GM18868 (cell line): ENCODE measurements at regions not wholly inside any gene's neighbourhood (a gene's known extent, or its start where the extent isn't known, plus 50 kb on each side); places are given as distances from the start of the nearest gene placed in this dataset.

Experiments
- ATAC-seq: cut with Tn5 transposase; IDR thresholded peaks from one replicate; pipeline ENCODE4 v1.9.1; 2021; ENCODE audit warnings: mild to moderate bottlenecking, moderate library complexity; ENCODE audit not compliant: unreplicated experiment

DNA sequence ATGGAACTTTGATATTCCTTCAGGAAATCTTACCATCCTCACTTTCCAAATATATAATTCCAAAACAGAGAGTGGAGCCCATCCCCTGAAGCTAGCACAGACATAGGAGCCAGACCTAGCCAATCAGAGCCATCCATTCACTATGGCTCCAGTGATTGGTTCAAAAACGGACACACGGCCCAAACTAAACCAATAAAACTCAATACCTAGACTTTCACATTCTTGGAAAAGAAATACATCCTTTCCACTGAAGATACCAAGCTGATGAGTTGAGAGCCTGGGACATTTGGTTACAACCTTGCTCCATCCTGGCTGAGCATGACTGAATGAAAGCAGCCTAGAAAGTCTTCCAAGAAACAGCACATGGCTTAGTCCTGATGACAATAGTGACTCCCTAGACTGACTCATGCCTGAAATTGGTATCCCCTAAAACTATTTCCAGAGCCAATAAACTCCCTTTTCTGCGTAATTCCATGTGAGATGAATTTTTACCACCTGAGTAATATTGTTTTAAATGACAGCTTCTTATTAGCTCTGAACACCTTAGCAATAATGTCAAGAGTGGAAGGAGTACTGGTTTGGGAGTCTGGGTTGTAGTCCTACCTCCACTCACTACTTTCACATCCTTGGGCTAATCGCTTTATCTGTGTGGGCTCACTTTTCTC lies 189.6 kb upstream of the LNX1 start:
- no peak for ATAC-seq

DNA sequence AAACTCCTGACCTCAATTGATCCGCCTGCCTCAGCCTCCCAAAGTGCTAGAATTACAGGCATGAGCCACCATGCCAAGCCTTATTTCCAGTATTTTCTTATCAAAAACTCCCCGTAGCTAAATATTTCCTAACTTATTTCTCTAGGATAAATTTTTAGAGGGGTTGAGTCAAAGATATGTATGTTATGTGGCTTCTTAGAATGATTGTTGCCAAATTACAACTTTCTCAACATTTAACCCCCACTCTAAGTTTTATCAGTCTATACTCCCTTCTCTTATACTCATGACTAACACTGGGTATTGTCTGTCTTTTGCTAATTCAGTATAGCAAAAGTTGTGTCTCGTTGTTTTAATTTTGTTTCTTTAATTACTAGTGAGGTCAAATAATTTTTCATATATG lies 187.7 kb upstream of the LNX1 start:
- ATAC-seq = no peak

DNA sequence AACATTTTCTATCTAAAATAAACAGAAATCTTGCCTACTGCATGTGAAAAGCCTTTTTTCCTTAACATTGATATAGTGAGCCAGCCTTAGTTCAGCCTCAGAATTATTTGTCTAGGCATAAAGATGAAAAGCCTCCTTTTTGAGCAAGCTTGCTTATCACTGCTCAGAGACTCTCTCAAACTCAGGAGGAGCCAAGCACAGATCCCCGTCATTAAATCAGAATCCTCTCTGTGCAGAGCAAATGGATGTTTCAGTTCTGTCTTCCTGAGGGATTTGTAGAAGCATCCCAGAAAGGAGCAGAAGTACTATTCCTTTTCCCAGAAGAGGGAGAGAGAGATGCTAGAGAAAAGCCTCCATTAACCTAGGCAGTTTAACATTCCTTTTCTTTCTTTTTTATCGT lies 186.9 kb upstream of the LNX1 start:
- ATAC-seq = no peak

DNA sequence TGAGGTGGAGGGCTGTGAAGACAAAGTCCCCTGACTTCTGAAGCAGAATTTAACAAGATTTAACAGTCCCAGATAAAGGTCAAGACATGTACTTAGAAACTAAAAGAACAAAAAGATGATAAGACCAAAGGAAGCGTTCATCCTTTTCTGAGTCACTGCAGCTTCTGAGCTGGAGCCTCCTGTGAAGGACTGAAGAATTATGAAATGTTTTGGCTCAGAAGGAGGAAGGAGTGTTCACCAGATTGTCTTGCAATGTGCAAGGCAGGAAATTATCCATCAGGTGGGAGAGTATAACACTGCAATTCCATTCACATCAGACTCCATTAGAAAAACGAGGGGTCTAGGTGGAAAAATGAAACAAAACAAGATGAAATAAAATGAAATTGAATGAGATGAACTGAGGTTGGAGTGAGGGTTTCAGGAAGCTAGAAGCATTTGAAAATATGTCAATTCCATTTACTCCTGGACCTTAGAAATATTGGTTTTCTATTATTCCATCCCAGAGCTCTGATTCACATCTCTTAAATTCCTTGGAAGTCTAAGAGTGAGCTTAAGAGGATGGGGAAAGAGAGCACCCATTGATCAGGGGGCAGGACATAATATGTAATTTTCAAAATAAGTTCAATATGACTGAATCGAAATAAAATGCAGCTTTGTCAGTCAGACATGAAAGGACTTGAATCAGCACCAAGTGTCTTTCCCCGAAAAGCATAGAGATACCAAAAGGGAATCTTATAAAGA lies 186.1 kb upstream of the LNX1 start:
- no peak for ATAC-seq

DNA sequence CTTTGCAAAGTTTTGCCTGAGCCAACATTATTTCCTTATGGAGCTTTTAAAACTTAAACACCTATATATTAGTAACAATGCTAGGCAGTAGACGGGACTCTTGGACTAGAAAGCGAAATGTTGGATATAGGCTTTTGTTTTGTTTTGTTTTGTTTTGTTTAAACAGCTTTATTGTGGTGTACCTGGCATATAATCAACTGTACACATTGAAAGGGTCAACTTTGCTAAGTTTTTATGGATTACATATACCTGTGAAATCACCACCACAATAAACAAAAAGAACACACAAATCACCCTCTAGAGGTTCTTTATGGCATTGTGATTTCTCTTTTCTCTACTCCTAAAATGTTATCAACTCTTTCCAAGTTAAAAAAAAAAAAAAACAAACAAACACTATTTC lies 184.9 kb upstream of the LNX1 start:
- ATAC-seq = no peak

DNA sequence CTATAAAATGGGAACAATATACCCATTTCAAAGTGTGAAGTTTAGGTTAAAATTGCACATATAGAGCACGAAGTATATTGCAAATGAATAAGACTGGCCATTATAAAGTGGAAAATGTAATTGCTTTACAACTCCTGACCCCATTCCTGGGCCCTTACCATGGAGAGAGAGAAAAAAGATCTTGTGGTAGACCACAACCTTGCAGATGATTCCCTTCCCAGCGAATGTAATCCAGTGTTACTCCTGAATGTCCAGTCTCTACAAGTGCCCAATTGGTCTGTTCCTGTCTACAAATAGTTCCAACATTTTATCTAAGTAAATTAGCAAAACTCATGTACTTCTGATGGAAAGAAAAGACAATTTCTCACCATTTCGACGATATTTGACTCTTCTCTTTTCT lies 184.1 kb upstream of the LNX1 start:
- no peak for ATAC-seq

DNA sequence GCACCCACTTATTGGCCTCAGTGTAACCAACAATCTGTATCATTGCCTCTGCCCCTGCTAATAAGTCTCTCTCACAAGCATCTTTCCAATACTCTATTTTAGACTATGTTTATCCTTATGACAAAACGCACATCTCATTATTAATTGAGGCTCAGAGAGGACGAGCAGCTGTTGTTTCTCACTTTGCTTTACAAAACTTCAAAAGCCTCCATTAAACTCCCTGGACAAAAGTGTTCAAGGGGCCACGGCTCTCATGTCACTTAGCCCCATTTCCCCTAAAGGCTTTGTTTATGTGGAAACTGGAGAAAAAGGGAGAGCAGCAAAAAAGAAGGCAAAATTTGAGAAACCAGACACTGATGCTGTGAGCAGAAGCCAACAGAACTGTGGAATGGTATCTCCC lies 180.0 kb upstream of the LNX1 start:
- ATAC-seq = no peak

DNA sequence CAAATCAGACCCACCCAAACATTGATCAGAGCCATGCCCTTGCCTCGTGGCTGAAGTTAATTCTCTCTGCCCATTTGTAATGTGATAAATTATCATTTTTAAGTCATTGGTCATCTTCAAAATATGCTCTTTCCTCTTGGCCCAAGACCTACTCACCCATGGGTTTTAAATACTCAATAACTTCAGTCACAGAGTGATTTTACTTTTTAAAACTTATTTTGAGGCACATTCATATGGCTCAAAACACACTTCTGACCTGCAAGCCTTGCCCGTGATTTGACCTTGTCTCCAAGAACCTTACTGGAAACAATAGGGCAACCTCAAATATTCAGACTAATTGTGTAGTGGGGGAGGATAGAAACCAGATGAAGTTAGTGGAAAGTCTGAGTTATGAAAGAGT lies 176.2 kb upstream of the LNX1 start:
- no peak for ATAC-seq

DNA sequence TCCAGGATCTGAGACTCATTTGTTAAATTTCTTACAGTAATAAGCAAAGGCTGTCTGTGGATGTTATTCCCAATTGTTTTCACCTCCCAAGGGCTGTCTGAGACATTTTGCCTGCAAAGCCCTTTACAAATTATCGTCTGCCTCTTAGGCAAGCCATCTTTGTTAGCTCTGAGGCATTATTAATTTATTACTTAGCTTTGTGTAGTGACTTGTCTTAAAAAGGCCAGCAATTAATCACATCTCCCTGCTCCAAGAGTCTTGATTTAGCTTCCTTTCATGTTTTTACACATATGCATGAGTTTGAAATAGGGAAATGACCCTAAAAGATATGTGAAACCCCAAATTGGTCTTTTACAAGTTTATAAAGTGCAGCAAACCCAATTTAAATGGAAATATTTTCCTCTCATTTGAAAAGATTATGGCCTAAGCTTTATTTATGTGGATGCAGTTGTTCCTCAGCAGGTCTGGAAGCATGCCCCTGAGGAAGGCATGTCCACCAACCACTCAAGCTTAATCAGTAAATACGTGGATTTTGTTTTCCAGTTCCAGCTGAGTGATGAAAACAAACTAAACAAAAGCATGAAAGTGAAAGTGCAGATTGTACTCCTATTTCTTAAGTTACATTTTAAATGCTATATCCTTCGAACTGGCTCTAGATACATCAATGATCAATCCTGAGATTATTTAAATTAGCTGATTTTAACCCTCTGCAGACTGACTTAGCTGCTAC lies 173.6 kb upstream of the LNX1 start:
- ATAC-seq = no peak

DNA sequence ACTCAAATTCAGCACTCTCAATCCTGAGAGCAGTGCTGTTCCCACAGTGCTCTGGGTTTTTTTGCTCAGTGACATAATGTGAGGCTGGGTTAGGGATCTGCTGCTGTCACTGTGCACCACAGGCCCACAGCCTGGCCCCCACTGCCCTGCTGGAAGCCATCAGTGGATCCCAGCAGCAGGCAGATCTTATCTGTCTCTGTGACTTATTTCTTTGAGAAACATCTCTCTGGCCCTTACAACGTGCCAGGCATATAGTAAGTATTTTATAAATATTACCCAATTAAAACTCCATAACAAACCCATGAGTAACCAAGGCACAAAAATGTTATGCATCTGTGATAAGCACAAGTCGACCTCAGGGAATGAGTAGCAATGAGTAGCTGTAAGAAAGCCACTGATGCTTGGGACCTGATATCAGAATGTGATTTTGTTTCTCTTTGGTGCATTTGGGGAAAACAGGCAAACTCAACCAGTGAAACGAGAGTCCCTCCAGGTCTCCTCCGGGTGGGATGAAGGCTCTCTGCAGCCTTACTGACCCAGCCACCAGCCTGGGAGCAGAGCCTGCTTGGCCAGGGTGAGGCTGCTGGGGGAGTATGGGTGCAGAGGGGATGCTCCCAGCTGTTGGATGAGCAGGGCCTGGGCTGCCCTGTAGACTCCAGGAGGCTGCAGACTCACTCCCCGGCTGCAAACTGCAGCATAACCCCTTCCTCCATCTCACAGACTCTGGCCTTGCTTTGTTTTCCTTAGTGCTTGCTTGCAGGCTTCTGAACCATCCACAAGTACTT lies 172.7 kb upstream of the LNX1 start:
- ATAC-seq = no peak

DNA sequence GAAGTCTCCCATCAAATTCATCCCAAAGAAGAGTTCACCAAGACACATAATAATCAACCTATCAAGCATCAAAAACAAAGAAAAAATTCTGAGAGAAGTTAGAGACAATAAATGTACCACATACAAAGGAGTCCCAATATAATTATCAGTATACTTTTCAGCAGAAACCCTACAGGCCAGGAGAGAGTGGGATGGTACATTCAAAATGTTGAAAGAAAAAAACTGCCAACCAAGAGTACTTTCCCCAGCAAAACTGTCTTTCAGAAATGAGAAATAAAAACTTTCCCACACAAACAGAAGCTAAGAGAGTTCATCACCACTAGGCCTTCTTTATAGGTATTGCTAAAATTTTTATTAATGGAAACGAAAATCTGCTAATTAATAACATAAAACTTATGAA lies 164.4 kb upstream of the LNX1 start:
- ATAC-seq = no peak

DNA sequence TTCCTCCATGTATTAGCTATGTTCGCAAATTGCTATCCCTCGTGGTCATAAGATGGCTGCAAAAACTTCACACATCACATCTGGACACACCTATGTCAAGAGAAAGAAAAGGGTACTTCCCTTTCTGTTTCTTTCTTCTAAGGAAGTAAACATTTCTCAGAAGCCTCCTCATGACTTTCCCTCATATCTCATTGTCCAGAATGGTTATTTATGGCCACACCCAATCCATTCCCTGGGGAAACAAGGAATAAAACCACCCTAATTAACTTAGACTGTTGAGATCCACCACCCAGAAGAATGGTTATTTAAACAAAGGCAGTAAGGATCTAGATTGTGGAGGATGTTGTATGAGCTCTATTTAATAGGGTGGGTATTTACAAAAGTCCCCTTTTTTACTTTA lies 160.8 kb upstream of the LNX1 start:
- ATAC-seq = no peak

DNA sequence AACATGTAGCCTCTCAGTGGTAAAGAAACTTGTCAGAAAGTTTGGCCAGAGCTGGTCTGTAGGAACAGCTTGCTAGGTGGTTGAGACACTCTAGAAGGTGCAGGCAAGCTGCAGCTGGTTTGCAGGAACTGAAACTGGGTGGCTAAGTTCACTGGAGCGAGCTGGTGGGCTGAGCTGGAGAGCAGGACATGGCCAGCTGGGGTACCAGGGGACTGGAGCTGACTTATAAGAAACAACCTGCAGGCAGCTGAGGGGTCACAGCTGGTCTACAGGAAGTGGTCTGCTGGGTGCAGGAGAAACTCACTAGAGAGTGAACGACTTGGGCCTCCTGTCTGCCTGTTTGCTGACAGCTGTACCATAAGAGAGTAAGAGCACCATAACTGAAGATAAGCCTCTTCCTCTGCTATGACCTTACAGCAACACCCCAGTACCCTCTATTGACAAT lies 157.1 kb upstream of the LNX1 start:
- ATAC-seq = peak; percentile 96

DNA sequence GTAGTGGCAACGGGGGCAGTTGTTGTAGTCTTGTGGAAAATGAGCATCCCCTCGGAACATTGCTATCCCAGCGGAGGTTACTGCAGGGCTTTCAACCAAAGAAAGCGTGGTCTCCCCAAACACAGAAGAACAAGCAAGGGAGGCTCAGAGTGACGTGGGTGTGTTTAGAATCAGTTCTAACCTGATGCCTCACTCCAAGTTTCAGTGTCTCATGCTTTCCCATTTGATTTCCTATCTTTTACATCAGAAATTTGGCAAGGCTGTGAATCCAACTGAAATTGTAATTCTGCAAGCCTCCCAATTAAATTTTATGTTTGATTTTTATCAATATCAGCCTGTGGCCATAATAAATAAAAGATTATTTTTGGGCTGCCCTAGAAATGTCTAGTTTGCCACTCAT lies 156.1 kb upstream of the LNX1 start:
- ATAC-seq = no peak

DNA sequence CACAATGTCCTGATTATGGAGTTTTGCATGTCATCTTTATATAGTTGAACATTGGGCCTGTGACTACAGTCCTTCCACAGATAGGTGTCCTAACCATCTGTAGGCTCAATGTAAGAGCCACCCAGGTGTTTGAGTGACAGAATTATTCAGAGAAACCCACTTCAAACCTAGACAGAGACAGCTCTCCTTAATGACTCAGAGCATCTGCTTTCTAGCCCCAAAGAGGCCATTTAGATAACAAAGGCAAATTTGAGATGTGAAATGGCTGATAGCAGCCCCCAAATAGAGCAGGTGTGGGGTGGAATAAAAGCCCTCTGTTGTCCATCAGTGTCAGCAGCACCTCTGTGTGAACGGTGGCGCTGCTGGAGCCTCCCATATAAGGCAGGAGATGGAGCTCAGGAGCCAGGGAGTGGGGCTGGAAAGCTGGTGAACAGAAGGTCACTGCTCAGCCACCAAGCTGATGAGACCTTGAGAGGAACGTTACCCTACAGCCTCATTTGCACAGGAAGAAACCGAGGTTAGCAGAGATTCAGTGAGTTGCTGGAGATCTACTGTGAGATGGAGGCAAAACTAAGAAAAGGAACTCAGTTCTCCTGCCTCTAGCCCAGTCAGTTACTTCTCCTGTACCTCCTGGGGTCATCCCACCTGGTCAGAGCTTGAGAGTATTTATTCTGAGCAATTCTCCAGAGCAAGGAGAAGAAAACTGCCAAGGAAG lies 153.3 kb upstream of the LNX1 start:
- no peak for ATAC-seq

DNA sequence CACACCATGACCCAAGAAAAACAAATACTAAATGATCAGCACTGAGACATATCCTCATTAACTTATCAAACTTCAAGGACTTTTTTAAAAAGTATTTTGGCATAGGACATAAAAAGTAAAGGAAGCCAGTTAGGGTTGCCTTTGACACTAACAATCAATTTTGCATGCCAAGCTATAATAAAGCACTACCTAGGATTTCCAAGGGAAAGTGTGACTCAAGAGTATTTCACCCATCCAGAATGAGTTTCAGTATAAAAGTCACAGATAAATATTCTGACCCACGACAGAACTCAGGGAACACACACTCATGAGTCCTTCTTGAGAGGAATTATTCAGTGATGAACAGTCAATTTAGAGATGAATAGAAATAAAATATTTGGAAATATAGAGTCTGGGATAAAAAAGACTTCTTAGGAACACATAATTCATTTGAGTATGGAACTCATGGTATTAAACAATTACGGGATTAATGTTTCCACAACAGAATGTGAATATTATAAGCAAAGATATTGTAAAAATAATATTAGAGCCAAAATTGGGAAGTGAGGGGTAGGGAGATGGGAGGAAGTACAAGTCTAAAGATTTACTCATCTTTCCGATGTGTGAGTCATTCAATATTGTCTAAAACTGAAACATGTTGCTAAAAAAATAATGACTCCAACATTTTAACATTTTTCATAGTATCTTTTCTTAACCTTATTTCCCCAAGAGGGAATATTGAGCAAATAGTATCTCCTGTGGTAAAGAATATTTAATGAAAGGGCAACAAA lies 143.5 kb upstream of the LNX1 start:
- no peak for ATAC-seq

DNA sequence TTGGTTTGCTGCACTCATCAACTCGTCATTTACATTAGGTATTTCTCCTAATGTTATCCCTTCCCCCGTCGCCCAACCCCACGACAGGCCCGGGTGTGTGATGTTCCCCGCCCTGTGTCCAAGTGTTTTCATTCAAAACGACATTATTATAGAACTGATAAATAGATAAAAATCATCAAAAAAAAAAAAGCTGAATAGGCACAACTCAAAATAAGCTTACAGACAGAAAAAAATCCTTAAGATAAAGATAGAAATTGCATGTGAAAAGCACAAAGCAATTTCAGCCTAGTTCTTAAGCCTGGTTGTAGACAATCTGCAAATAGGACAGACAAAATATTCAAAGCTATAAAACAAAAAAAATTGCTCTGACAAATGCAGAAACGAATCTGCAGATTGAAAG lies 142.9 kb upstream of the LNX1 start:
- no peak for ATAC-seq

DNA sequence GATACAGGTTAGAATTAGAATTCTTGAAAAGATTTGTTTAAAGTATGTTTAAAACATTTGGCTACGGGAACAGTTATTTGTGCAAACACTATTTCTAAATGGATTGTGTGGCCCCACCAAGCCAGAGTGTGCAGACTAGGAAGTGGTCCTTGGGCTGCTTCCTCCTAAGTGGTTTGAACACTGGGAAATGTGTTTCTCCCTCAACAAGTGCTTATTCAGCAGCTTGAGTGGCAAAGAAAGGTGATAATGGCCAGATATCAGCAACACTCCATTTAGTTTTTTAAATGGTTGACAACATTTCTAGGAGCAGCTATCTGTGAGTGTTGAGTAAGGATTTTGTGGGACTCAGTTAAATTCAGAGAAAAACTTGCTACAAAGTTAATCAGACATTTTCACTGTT lies 141.4 kb upstream of the LNX1 start:
- no peak for ATAC-seq

DNA sequence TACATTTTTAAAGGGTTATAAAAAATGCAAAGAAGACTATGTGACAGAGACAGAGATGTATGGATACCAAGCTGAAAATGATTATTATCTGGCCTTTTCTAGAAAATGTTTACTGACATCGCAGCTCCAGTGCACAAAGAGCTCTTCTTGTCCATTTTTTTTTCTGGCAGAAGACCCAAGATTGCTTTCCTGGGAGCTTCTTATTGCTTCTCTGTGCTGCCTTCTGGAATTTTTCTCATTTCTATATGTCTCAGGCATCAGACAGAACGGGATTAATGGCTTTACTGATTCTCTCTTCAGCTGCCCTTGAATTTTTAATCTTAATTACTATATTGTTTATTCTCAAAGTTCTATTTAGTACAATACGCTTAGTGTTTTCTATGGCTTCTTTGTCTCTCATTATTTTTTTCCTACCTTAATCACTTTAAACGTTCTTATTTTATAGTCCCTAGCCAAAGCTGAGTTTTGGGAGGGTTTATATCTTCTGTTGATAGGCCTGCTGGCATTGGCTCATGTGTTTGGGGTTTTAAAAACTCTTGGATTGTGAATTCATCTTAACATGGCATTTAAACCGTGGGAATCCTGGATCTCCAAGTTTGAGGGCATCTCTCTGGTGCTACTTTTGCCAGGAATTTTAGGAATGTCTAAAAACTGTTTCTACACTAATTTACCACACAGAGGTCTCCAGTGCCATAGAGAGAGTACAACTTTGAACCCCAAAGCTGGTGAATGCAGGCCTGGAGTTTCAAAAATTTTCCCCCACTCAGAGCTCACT lies 138.9 kb upstream of the LNX1 start:
- ATAC-seq = no peak
